ENCODE measurements at regions not wholly inside any gene's neighbourhood (a gene's known extent, or its start where the extent isn't known, plus 50 kb on each side); places are given as distances from the start of the nearest gene placed in this dataset.
A peak's percentile ranks its signal among the peaks of the same experiment; 100 is the strongest.

GRCh38 chr10:4344492-4344994 is 481.5 kb upstream of the AKR1E2 start:
- H3K27me3 ChIP-seq (ENCODE audit: control insufficient read depth, insufficient read depth, low read length), result no peaks in the 10 kb centered on the region
- intact Hi-C loops (cut with micrococcal nuclease; ENCODE audit: unreplicated experiment) (no loop called here), in situ Hi-C loops (cut with HindIII; ENCODE audit: low pct_unique_long_range_greater_than_20kb, low sequenced_read_pairs) (no loop called here)
- no peaks in the 10 kb centered on the region for H3K36me3 ChIP-seq (ENCODE audit: control insufficient read depth, insufficient read depth, low read length)
- ChIA-PET CTCF (no interaction called here), POLR2A (no interaction called here)
- TF ChIP-seq POLR2AphosphoS5 (IDR thresholded peaks at IDR 0.05; ENCODE audit: low read depth, low read length) (no peak), TCF7L2 (IDR thresholded peaks at IDR 0.05; ENCODE audit: low read depth, low read length) (no peak), REST (IDR thresholded peaks at IDR 0.05; ENCODE audit: insufficient read depth in 1 of 2, low read depth in 2 of 2, low read length in 1 of 2) (no peak), SIN3A (IDR thresholded peaks at IDR 0.05; ENCODE audit: borderline replicate concordance, insufficient read depth, low read depth, low read length) (no peak)
- TF ChIP-seq, protein P1, sequence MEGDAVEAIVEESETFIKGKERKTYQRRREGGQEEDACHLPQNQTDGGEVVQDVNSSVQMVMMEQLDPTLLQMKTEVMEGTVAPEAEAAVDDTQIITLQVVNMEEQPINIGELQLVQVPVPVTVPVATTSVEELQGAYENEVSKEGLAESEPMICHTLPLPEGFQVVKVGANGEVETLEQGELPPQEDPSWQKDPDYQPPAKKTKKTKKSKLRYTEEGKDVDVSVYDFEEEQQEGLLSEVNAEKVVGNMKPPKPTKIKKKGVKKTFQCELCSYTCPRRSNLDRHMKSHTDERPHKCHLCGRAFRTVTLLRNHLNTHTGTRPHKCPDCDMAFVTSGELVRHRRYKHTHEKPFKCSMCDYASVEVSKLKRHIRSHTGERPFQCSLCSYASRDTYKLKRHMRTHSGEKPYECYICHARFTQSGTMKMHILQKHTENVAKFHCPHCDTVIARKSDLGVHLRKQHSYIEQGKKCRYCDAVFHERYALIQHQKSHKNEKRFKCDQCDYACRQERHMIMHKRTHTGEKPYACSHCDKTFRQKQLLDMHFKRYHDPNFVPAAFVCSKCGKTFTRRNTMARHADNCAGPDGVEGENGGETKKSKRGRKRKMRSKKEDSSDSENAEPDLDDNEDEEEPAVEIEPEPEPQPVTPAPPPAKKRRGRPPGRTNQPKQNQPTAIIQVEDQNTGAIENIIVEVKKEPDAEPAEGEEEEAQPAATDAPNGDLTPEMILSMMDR (IDR thresholded peaks at IDR 0.05), result no peak
- BruUV-seq (replicated peaks), result no TSS peak
- peaks cover 3% of the 10 kb centered on the region; the same call in 1 of the 2 replicates for H3K4me1 ChIP-seq (ENCODE audit: control insufficient read depth, insufficient read depth, low read length)
- peak; percentile 57 for DNase-seq (ENCODE audit: low read depth, low spot score)
- peaks cover 10% of the 10 kb centered on the region; the same call in 1 of the 2 replicates for H3K9me3 ChIP-seq (ENCODE audit: control insufficient read depth, insufficient read depth, low read depth, low read length)
- H3K27ac ChIP-seq (ENCODE audit: low read length), result peak overlapping the region; percentile 79
- peak; percentile 94 for ATAC-seq
- no peak overlapping the region for H3K4me3 ChIP-seq (ENCODE audit: low read depth in 2 of 2, low read length in 2 of 2)

- CTCF ChIA-PET, result no interaction called here
- H3K27ac ChIP-seq (ENCODE audit: low read length), result peak overlapping the region; percentile 79
- DNase-seq (ENCODE audit: low read depth, low spot score), result no peak
- peaks cover 4% of the 10 kb centered on the region; the same call in 1 of the 2 replicates for H3K9me3 ChIP-seq (ENCODE audit: control insufficient read depth, insufficient read depth, low read depth, low read length)
- no TSS peak for BruUV-seq (replicated peaks)
- in situ Hi-C loops (cut with HindIII; ENCODE audit: low pct_unique_long_range_greater_than_20kb, low sequenced_read_pairs), result no loop called here
- no peak for TF ChIP-seq TCF7L2 (IDR thresholded peaks at IDR 0.05; ENCODE audit: low read depth, low read length)
- TF ChIP-seq, protein P1 (IDR thresholded peaks at IDR 0.05), result no peak
- no peak for TF ChIP-seq SIN3A (IDR thresholded peaks at IDR 0.05; ENCODE audit: borderline replicate concordance, insufficient read depth, low read depth, low read length)
- TF ChIP-seq POLR2AphosphoS5 (IDR thresholded peaks at IDR 0.05; ENCODE audit: low read depth, low read length), result no peak
- no peak for TF ChIP-seq REST (IDR thresholded peaks at IDR 0.05; ENCODE audit: insufficient read depth in 1 of 2, low read depth in 2 of 2, low read length in 1 of 2)
- intact Hi-C loops (cut with micrococcal nuclease; ENCODE audit: unreplicated experiment), result no loop called here
- peaks cover 3% of the 10 kb centered on the region; the same call in 1 of the 2 replicates for H3K4me1 ChIP-seq (ENCODE audit: control insufficient read depth, insufficient read depth, low read length)
- H3K36me3 ChIP-seq (ENCODE audit: control insufficient read depth, insufficient read depth, low read length), result no peaks in the 10 kb centered on the region
- POLR2A ChIA-PET, result no interaction called here
- no peak overlapping the region for H3K4me3 ChIP-seq (ENCODE audit: low read depth in 2 of 2, low read length in 2 of 2)
- no peak for ATAC-seq
- no peaks in the 10 kb centered on the region for H3K27me3 ChIP-seq (ENCODE audit: control insufficient read depth, insufficient read depth, low read length)
Measured at GRCh38 chr10:4343873-4344272, 482.1 kb upstream of the AKR1E2 start.

Data from Panc1 (cell line).